Colonic mucosa (tissue), 4 donors: ENCODE measurements at regions not wholly inside any gene's neighbourhood (a gene's known extent, or its start where the extent isn't known, plus 50 kb on each side); places are given as distances from the start of the nearest gene placed in this dataset.
"Not testable (repeated sequence)": the region's sequence is repeated elsewhere in the genome, so short reads cannot be mapped to it uniquely, and the experiment has no call there.

Experiments used
- DNase-seq: peaks from one replicate; pipeline ENCODE4 v3.0.0-alpha.2; 2020
- H3K27ac ChIP-seq: fragments of 200-600 bp; one replicate; pipeline ENCODE4 v1.8.0; 2021
- H3K27me3 ChIP-seq: fragments of 200-600 bp; one replicate; pipeline ENCODE4 v1.8.0; 2021
- H3K36me3 ChIP-seq: fragments of 200-600 bp; one replicate; pipeline ENCODE4 v1.8.0; 2021
- H3K4me1 ChIP-seq: fragments of 200-600 bp; one replicate; pipeline ENCODE4 v1.8.0; 2021; ENCODE audit warnings: mild to moderate bottlenecking
- H3K4me3 ChIP-seq: fragments of 200-600 bp; one replicate; pipeline ENCODE4 v1.8.0; 2021
- H3K9ac ChIP-seq, 2 donors: one replicate each; pipeline ENCODE4 v1.7.0; 2013; ENCODE audit warnings: control low read depth in 2 of 2, low read depth in 2 of 2, low read length in 2 of 2
- H3K9me3 ChIP-seq: fragments of 200-600 bp; one replicate; pipeline ENCODE4 v1.8.0; 2021
- CTCF ChIP-seq: fragments of 200-600 bp; IDR thresholded peaks from one replicate; pipeline ENCODE4 v1.8.0; 2022; ENCODE audit warnings: antibody characterized with exemption, mild to moderate bottlenecking
- intact Hi-C: fragments of 100-400 bp; cut with DNase I; formaldehyde crosslinking; loops from one replicate; pipeline ENCODE4 v1.14.1; 2022
- donor health status: healthy.
- donor health status: DM: no; HTN: no; CAD: no.
- donor health status: DM: no; HTN: no; CAD: no.

DNA sequence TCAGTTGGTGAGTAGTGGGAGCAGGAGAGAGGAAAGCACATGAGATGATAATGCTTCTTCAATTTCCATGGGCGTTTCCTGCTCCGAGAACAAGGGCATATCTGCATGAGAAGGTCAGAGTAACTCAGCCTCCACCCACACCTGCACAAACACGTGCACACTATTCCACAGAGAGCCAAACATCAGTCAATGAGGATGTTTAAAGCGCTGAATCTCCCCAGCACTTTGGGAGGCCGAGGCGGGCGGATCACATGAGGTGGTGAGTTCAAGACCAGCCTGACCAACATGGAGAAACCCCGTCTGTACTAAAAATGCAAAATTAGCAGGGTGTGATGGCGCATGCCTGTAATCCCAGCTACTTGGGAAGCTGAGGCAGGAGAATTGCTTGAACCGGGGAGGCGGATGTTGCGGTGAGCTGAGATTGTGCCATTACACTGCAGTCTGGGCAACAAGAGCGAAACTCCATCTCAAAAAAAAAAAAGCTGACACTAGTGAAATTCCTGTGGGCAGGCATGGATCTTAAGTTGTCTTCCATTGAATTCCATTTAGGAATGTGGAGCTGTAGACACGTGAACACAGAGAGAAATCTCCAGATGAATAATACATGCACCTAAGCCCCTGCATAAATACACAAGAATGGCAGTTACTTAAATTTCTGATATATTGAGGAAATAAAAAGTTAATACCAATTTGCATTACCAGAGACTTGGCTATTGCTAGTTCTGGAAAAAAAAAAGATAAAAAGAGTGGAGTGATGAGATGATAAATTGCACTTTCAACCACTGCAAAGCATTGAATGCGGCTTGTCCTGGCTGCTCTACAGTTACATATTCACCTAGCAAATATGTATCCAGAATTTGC, 1097.4 kb upstream of the TMEM132C start:
- Histone ChIP-seq H3K27me3 (no peaks in the 10 kb centered on the region), H3K9me3 (no peaks in the 10 kb centered on the region), H3K27ac (no peak overlapping the region), H3K9ac (no peak overlapping the region), H3K36me3 (no peaks in the 10 kb centered on the region), H3K4me1 (no peaks in the 10 kb centered on the region), H3K4me3 (no peak overlapping the region)
- intact Hi-C loops: loop anchor here (5.0 kb wide), 1 partner anchor 87 kb away; no protein-coding TSS in a partner anchor
- TF ChIP-seq CTCF: no peak
- DNase-seq: no peak

GRCh38 chr12:127170226-127171180, 1096.5 kb upstream of the TMEM132C start:
- Histone ChIP-seq H3K27ac (no peak overlapping the region), H3K36me3 (no peaks in the 10 kb centered on the region), H3K4me3 (no peak overlapping the region), H3K9me3 (no peaks in the 10 kb centered on the region), H3K9ac (no peak overlapping the region), H3K4me1 (no peaks in the 10 kb centered on the region), H3K27me3 (no peaks in the 10 kb centered on the region)
- TF ChIP-seq CTCF: no peak
- no peak for DNase-seq
- intact Hi-C loops: no loop called here

GRCh38 chr12:127172861-127173260, 1094.1 kb upstream of the TMEM132C start:
- Histone ChIP-seq H3K9me3 (no peaks in the 10 kb centered on the region), H3K27me3 (no peaks in the 10 kb centered on the region), H3K27ac (no peak overlapping the region), H3K4me3 (no peak overlapping the region), H3K9ac (no peak overlapping the region), H3K36me3 (no peaks in the 10 kb centered on the region), H3K4me1 (no peaks in the 10 kb centered on the region)
- intact Hi-C loops: no loop called here
- no peak for DNase-seq
- TF ChIP-seq CTCF: no peak

- H3K9me3 ChIP-seq, intact Hi-C loops: not testable (repeated sequence)
These were observed 1093.0 kb upstream of the TMEM132C start for GRCh38 chr12:127173971-127174370.

DNA sequence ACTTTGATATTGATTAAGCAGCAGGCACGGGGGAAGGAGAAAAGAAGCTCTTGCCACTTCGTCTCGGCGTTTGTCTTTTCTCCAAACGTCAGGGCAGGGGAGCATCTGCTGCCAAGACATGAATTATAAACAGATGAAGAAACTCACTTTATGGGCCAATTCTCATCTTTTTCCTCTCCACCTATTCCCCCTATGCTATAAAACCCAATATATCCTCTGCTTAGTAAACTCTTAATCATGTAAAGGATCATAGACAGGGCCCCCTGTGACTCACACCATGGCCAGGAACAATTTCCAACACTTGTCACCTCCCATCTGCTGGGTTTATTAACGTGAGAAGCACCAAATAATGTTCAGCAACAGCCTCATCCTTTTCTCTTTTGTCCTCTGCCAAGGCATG, 1092.1 kb upstream of the TMEM132C start:
- no peaks in the 10 kb centered on the region for H3K9me3 ChIP-seq
- H3K27ac ChIP-seq: no peak overlapping the region
- H3K27me3 ChIP-seq: no peaks in the 10 kb centered on the region
- no peak for TF ChIP-seq CTCF
- no peak overlapping the region for H3K9ac ChIP-seq
- H3K36me3 ChIP-seq: no peaks in the 10 kb centered on the region
- no peak for DNase-seq
- intact Hi-C loops: no loop called here
- H3K4me1 ChIP-seq: no peaks in the 10 kb centered on the region
- no peak overlapping the region for H3K4me3 ChIP-seq

More at GRCh38 chr12:127173971-127174370, 1093.0 kb upstream of the TMEM132C start:
- H3K9ac ChIP-seq, H3K36me3 ChIP-seq, H3K27me3 ChIP-seq, H3K4me3 ChIP-seq, H3K4me1 ChIP-seq, DNase-seq, H3K27ac ChIP-seq: not testable (repeated sequence)
